Astrocyte of the spinal cord (primary cell): ENCODE measurements at regions not wholly inside any gene's neighbourhood (a gene's known extent, or its start where the extent isn't known, plus 50 kb on each side); places are given as distances from the start of the nearest gene placed in this dataset.

Source experiments
- DNase-seq: peaks from one replicate; pipeline ENCODE4 v3.0.0; 2011; ENCODE audit warnings: low read depth, low spot score
- H3K4me3 ChIP-seq: 2 replicates; pipeline ENCODE4 v1.5.1; 2011; ENCODE audit warnings: low read depth, mild to moderate bottlenecking, low read length, moderate library complexity
- in situ Hi-C: cut with HindIII; loops from 2 replicates; pipeline ENCODE4 v1.10.0; 2017; ENCODE audit warnings: low sequenced_read_pairs
- TF ChIP-seq, protein P1 (sequence below): IDR thresholded peaks from 2 replicates; pipeline ENCODE4 v1.5.1; 2012; ENCODE audit warnings: low read depth, mild to moderate bottlenecking, low read length, inconsistent platforms

DNA sequence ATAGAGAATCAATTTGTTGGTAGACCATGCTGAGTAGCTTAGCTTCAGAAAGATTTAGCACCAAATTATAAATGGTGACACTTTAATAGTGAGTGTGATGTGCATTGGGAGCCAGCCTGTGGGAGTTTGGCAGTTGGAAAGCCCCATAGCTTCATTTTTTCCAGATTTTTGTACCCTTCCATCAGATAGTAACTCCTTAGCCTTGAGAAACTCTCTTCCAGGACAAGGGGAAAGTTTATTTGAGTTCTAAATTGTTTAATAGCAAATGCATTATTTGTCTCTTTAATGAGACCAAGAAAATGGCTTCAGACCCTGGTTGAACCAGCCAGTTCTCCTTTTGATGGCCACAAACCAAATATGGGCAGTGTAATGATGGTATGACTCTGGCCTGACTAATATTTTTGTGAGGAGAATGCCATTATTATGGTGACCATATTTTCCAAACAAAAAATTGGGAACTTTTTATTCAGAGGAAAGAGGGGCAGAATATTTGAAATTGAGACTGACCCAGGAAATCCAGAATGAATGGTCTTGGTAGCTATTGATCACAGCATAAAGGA is 49.8 kb downstream of the PLCE1 start:
- no peak for DNase-seq

DNA sequence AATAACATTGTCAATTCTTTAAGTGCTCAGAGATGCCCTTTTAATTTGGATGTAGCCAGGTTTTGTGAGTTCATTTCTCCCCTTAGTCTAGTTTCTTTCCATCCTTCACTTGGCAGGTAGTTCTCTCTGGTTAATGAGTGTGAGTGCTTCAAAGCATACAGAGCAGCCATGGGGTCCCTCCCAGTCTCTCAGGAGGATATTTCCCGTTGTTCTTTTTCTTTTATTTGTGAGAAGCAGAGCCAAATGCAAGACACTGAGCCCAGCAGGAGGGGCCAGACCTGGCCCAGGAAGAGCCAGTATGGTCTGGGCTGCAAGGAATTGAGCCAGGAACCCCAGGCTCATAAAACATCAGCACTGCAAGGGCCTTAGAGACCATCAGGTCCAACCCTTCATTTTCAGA is 52.4 kb downstream of the PLCE1 start:
- DNase-seq = no peak
- H3K4me3 ChIP-seq = no peak overlapping the region
- TF ChIP-seq, protein P1, sequence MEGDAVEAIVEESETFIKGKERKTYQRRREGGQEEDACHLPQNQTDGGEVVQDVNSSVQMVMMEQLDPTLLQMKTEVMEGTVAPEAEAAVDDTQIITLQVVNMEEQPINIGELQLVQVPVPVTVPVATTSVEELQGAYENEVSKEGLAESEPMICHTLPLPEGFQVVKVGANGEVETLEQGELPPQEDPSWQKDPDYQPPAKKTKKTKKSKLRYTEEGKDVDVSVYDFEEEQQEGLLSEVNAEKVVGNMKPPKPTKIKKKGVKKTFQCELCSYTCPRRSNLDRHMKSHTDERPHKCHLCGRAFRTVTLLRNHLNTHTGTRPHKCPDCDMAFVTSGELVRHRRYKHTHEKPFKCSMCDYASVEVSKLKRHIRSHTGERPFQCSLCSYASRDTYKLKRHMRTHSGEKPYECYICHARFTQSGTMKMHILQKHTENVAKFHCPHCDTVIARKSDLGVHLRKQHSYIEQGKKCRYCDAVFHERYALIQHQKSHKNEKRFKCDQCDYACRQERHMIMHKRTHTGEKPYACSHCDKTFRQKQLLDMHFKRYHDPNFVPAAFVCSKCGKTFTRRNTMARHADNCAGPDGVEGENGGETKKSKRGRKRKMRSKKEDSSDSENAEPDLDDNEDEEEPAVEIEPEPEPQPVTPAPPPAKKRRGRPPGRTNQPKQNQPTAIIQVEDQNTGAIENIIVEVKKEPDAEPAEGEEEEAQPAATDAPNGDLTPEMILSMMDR = no peak
- in situ Hi-C loops = no loop called here

More for the DNA sequence above, 49.8 kb downstream of the PLCE1 start:
- TF ChIP-seq, protein P1 = no peak
- in situ Hi-C loops = no loop called here
- no peak overlapping the region for H3K4me3 ChIP-seq

DNA sequence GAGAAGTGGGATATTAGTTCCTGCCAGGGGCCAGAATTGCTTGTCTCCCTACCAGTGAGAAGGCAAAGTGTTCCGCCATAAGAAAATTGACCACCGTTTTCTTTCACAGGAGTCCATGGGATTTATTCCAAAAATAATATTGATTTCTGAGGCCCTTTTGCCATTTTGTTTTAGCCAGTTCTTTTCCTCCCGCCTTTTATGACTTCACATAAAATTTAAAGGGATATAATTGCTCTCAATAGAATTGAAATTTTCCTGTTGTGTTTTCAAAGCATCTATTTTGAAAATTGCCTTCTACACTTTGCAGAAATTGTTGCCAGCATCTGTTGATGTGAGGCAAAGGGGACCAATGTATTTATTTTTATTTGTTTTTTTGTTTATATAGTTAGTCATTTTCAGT is 53.6 kb downstream of the PLCE1 start:
- no peak overlapping the region for H3K4me3 ChIP-seq
- in situ Hi-C loops = no loop called here
- no peak for DNase-seq
- TF ChIP-seq, protein P1 = no peak

DNA sequence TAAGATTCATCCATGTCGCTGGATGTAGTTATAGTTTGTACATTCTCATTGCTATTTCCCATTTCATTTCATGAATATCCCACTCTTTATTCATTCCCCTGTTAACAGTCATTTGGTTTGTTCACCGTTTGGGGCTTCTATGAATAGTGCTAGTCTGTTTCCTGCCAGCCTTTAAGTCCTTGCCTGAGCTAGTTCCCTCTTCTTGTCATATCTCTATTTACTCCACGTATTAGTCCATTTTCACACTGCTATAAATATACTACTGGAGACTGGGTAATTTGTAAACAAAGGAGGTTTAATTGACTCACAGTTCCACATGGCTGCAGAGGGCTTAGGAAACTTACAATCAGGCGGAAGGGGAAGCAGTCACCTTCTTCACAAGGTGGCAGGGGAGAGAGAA is 56.2 kb downstream of the PLCE1 start:
- in situ Hi-C loops = no loop called here
- TF ChIP-seq, protein P1 = no peak
- DNase-seq = no peak
- no peak overlapping the region for H3K4me3 ChIP-seq

DNA sequence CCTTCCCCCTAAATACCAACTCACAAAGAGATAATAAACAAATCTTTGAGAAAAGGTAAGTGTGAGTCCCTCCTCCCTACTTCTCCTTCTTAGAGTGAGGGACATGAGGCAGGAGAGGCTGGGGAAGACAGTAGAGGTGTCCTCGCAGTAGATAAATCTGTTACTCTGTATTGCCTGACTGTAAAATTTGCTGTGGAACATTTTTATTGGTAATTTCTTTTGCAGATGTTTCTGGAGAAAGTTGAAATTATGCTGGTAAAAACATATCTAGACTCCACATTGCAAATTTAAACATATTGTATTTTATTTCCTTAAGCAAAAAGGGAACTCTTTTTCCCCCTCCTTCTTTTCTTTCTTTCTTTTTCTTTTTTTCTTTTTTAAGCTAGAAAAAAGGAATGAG is 58.5 kb downstream of the PLCE1 start:
- in situ Hi-C loops = no loop called here
- H3K4me3 ChIP-seq = no peak overlapping the region

DNA sequence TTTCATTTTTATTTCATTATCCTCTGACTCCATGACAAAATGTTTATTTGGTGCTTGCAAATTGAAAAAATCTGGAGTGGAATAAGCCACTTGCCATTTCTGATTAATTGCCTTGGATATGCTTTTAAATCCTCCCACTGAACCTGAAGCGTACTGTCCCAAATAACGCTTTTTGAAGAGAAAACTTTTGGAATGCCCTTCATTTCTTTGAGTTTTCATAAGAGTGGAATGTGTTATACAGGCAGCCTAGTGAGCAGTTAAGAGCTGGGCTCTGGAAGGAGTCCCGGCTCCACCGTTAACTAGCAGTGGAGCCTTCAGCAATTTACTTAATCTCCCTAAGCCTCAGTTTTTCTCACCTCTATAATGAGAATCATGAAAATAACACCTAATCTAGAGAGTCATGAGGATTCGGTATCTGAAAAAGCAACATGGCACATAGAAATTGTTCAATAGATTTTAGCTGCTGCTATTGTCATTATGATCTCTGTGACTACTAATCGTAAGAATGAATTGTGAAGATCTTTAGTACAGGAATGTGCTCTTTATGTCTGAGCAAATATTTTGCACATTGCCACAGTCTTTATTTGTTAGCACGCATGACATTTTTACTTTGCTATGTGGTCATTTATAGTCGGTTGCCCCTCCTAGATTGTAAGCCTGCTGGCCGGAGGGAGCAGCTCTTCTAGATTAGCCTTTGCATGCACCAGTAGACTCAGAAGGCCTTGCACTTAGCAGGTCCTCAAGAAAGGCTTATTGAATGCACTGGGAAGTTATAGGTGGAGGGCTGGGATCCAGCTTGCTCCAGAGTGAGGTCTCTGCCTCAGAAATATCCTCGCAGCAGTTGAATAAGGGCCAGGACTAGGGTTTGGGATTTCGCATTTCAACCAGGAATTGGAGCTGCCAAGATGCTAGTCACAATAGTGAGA is 59.4 kb downstream of the PLCE1 start:
- DNase-seq = no peak
- no peak overlapping the region for H3K4me3 ChIP-seq
- in situ Hi-C loops = no loop called here
- TF ChIP-seq, protein P1 = no peak

More for the DNA sequence above, 58.5 kb downstream of the PLCE1 start:
- TF ChIP-seq, protein P1 = no peak
- DNase-seq = no peak
